Smooth muscle cell (in vitro differentiated cells): ENCODE measurements at regions not wholly inside any gene's neighbourhood (a gene's known extent, or its start where the extent isn't known, plus 50 kb on each side); places are given as distances from the start of the nearest gene placed in this dataset.

Experiments used
- DNase-seq: peaks from one replicate; lab custom pipeline; 2025; ENCODE audit not compliant: unreplicated experiment; lab: John Stamatoyannopoulos, UW
- H2AFZ ChIP-seq: fragments of 200-600 bp; sonication (generic); 2 replicates; pipeline ENCODE4 v1.6.0; 2016; ENCODE audit warnings: antibody characterized with exemption, low read depth, mild to moderate bottlenecking
- H3F3A ChIP-seq: fragments of 200-600 bp; sonication (generic); 2 replicates; pipeline ENCODE4 v1.6.0; 2017; ENCODE audit warnings: antibody characterized with exemption, low read depth
- H3K27ac ChIP-seq: fragments of 200-600 bp; sonication (generic); 2 replicates; pipeline ENCODE4 v1.5.1; 2016; ENCODE audit warnings: low read depth, mild to moderate bottlenecking
- H3K27me3 ChIP-seq: fragments of 200-600 bp; sonication (generic); 2 replicates; pipeline ENCODE4 v1.6.1; 2016; ENCODE audit warnings: low read depth, mild to moderate bottlenecking
- H3K36me3 ChIP-seq: fragments of 200-600 bp; sonication (generic); 2 replicates; pipeline ENCODE4 v1.5.1; 2016; ENCODE audit warnings: low read depth
- H3K4me1 ChIP-seq: fragments of 200-600 bp; sonication (generic); 2 replicates; pipeline ENCODE4 v1.5.1; 2016; ENCODE audit warnings: low read depth
- H3K4me2 ChIP-seq: fragments of 200-600 bp; sonication (generic); 2 replicates; pipeline ENCODE4 v1.6.0; 2016; ENCODE audit warnings: mild to moderate bottlenecking
- H3K4me3 ChIP-seq: fragments of 200-600 bp; sonication (generic); 2 replicates; pipeline ENCODE4 v1.5.1; 2016; ENCODE audit warnings: mild to moderate bottlenecking
- H3K79me2 ChIP-seq: fragments of 200-600 bp; sonication (generic); 2 replicates; pipeline ENCODE4 v1.6.0; 2016; ENCODE audit warnings: low read depth, mild to moderate bottlenecking
- H3K9ac ChIP-seq: fragments of 200-600 bp; sonication (generic); 2 replicates; pipeline ENCODE4 v1.6.0; 2016; ENCODE audit warnings: low read depth
- H3K9me3 ChIP-seq: fragments of 200-600 bp; sonication (generic); replicated peaks from 2 replicates; pipeline ENCODE4 v1.5.1; 2016; ENCODE audit warnings: low read depth
- H4K20me1 ChIP-seq: fragments of 200-600 bp; sonication (generic); 2 replicates; pipeline ENCODE4 v1.6.0; 2016; ENCODE audit warnings: low read depth
- WGBS: methylation state at CpG from one replicate; pipeline ENCODE4 v1.1.7; 2016; ENCODE audit warnings: low lambda C conversion rate; 5-methylcytosine and 5-hydroxymethylcytosine counted together
- TF ChIP-seq, protein P1 (sequence below): fragments of 200-600 bp; sonication (generic); IDR thresholded peaks from 2 replicates; pipeline ENCODE4 v1.5.1; 2017; ENCODE audit warnings: borderline replicate concordance, mild to moderate bottlenecking, antibody characterized with exemption; ENCODE audit not compliant: insufficient read depth, poor library complexity, severe bottlenecking

DNA sequence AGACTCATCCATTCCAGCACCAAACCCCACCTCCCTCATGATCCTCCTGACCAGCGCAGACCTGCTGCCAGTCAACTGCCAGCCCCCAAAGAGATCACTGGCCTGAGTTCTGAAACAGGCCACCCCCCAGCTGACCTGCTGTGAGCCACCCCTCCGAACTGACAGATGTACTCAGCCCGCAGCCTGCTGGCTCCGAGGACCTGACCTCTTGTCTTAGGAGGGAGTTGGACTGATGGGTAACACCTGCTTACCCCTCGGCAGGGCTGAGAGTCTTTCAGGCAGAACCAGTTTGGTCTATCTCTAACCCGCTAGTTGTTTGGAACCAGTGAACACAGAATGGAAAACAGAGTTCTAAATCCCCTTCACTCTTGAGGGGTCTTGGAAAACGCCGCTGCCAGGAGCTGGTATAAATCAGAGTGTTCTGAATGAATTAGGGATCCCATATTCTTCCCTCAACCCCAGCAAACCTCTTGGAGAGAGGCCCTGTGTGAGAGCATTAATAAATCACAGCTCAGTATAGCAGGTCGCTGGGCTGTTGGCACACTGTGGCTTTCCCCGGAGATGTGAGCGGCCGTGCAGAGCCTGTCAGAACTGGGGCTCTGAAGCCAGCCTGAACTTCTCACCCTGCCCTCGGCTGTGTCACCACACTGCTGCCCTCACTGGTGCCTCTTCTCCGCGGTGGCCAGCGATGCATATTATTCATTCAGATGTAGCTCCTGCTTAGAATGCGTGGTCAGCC is 165.1 kb upstream of the NCAM1 start:
- no peaks in the 10 kb centered on the region for H3K9me3 ChIP-seq
- no peak overlapping the region for H3K9ac ChIP-seq
- H3K4me2 ChIP-seq, result peak overlapping the region; percentile 57
- no peaks in the 10 kb centered on the region for H4K20me1 ChIP-seq
- TF ChIP-seq, protein P1, sequence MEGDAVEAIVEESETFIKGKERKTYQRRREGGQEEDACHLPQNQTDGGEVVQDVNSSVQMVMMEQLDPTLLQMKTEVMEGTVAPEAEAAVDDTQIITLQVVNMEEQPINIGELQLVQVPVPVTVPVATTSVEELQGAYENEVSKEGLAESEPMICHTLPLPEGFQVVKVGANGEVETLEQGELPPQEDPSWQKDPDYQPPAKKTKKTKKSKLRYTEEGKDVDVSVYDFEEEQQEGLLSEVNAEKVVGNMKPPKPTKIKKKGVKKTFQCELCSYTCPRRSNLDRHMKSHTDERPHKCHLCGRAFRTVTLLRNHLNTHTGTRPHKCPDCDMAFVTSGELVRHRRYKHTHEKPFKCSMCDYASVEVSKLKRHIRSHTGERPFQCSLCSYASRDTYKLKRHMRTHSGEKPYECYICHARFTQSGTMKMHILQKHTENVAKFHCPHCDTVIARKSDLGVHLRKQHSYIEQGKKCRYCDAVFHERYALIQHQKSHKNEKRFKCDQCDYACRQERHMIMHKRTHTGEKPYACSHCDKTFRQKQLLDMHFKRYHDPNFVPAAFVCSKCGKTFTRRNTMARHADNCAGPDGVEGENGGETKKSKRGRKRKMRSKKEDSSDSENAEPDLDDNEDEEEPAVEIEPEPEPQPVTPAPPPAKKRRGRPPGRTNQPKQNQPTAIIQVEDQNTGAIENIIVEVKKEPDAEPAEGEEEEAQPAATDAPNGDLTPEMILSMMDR, result no peak
- no peaks in the 10 kb centered on the region for H3K36me3 ChIP-seq
- peaks cover 15% of the 10 kb centered on the region for H3K4me1 ChIP-seq
- no peak overlapping the region for H3K4me3 ChIP-seq
- H2AFZ ChIP-seq, result no peak overlapping the region
- DNase-seq, result no peak
- H3F3A ChIP-seq, result peaks cover 7% of the 10 kb centered on the region
- H3K27me3 ChIP-seq, result no peaks in the 10 kb centered on the region
- WGBS, result 65% methylated on average over 17 of the region's 17 CpGs
- no peak overlapping the region for H3K27ac ChIP-seq
- no peaks in the 10 kb centered on the region for H3K79me2 ChIP-seq

DNA sequence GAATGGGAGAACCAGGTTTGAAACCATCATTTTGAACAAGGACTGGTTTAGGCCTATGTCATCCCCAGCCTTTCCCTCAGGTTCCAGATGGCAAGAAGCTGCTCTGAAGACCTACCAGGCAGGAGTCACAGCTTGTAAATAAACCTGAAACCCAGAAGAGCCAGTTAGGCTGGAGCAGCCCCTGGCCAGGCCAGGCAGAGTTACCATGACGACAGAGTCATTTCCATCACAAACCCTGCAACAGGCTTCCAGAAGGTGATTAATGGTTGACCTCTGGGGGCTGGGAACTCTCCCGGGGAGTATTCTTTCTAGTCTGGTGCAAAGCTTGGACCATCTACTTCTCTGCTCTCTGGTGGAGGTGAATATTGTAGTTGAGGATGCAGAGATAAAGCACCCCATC is 164.1 kb upstream of the NCAM1 start:
- no peak overlapping the region for H3K9ac ChIP-seq
- no peak overlapping the region for H3K4me3 ChIP-seq
- no peaks in the 10 kb centered on the region for H4K20me1 ChIP-seq
- no peaks in the 10 kb centered on the region for H3K79me2 ChIP-seq
- 34% methylated on average over 2 of the region's 2 CpGs for WGBS
- peaks cover 7% of the 10 kb centered on the region for H3F3A ChIP-seq
- TF ChIP-seq, protein P1, result no peak
- H3K27me3 ChIP-seq, result no peaks in the 10 kb centered on the region
- no peaks in the 10 kb centered on the region for H3K9me3 ChIP-seq
- H3K4me1 ChIP-seq, result peaks cover 15% of the 10 kb centered on the region
- no peaks in the 10 kb centered on the region for H3K36me3 ChIP-seq
- no peak for DNase-seq
- no peak overlapping the region for H3K27ac ChIP-seq
- H3K4me2 ChIP-seq, result peak overlapping the region; percentile 57
- no peak overlapping the region for H2AFZ ChIP-seq

DNA sequence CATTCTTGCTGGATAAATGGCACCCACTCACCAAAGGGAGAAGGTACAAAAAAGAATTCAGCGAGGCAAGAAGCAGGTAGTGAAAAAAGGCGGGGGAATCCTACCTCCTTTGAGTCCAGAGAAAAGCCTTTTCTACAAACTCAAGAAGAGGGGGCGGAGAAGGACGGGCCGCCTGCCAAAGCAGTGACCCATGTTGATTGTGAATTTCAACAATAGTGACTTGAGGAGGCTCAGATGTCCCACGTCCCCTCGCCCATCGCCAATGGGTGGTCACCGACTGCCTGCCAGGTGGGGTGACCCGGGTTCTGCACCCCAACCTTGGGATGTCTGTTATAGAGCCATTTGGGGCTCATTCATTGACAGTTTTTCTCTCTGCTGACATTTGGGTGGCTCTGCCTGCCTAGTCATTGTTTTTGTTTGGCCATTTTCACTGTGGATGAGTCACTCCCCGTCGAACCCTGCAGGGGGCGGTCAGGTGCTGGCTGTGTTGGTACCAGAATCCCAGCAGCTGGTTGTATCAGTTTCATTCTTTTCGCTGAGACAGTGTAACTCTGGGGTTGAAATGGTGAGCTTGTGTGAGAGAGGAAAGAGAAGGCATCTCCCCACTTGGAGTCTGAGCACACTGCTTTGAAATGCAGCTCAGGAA is 163.4 kb upstream of the NCAM1 start:
- Histone ChIP-seq H3K9ac (no peak overlapping the region), H3K4me1 (peaks cover 15% of the 10 kb centered on the region), H3K4me2 (no peak overlapping the region), H3K4me3 (no peak overlapping the region), H3K27ac (no peak overlapping the region), H4K20me1 (no peaks in the 10 kb centered on the region), H3K9me3 (no peaks in the 10 kb centered on the region), H3K36me3 (no peaks in the 10 kb centered on the region), H2AFZ (no peak overlapping the region), H3F3A (peaks cover 7% of the 10 kb centered on the region), H3K79me2 (no peaks in the 10 kb centered on the region), H3K27me3 (no peaks in the 10 kb centered on the region)
- 66% methylated on average over 14 of the region's 14 CpGs for WGBS
- TF ChIP-seq, protein P1, result peak; percentile 41
- no peak for DNase-seq
